Stimulated activated naive CD8-positive, alpha-beta T cell treated with anti-CD3 and anti-CD28 coated beads, Interleukin-15, amount 100 ng/mL, for 72 hours (primary cell): ENCODE measurements at regions not wholly inside any gene's neighbourhood (a gene's known extent, or its start where the extent isn't known, plus 50 kb on each side); places are given as distances from the start of the nearest gene placed in this dataset.

ENCODE experiments used
- ATAC-seq: fragments of 150-1000 bp; cut with Tn5 transposase; 2 replicates; pipeline ENCODE4 v1.10.0; 2021; ENCODE audit warnings: mild to moderate bottlenecking, moderate library complexity
- DNase-seq, 2 donors: peaks; one replicate each; pipeline ENCODE4 v3.0.0; 2021 to 2022
- H3K27ac Mint-ChIP-seq, 2 donors: one replicate each; pipeline ENCODE4 v1.8.0; 2022; ENCODE audit warnings: mild to moderate bottlenecking in 2 of 2, mixed read lengths in 2 of 2, moderate library complexity in 2 of 2
- H3K27me3 Mint-ChIP-seq: one replicate; pipeline ENCODE4 v1.8.0; 2022; ENCODE audit warnings: mixed read lengths
- H3K4me1 Mint-ChIP-seq: one replicate; pipeline ENCODE4 v1.8.0; 2022; ENCODE audit warnings: mild to moderate bottlenecking, mixed read lengths
- H3K4me3 Mint-ChIP-seq, 2 donors: one replicate each; pipeline ENCODE4 v1.8.0; 2022; ENCODE audit warnings: mild to moderate bottlenecking in 2 of 2, mixed read lengths in 2 of 2, moderate library complexity in 1 of 2
- H3K9me3 Mint-ChIP-seq, 2 donors: one replicate each; pipeline ENCODE4 v1.8.0; 2022; ENCODE audit warnings: mixed read lengths in 2 of 2

- no peak for DNase-seq
- ATAC-seq, result no peak
- H3K27ac Mint-ChIP-seq, result no peak overlapping the region
- H3K27me3 Mint-ChIP-seq, result no peaks in the 10 kb centered on the region
- no peaks in the 10 kb centered on the region for H3K4me1 Mint-ChIP-seq
- no peaks in the 10 kb centered on the region for H3K9me3 Mint-ChIP-seq
- no peak overlapping the region for H3K4me3 Mint-ChIP-seq
Measured at GRCh38 chr9:116000748-116001329, 152.8 kb upstream of the PAPPA start.

DNA sequence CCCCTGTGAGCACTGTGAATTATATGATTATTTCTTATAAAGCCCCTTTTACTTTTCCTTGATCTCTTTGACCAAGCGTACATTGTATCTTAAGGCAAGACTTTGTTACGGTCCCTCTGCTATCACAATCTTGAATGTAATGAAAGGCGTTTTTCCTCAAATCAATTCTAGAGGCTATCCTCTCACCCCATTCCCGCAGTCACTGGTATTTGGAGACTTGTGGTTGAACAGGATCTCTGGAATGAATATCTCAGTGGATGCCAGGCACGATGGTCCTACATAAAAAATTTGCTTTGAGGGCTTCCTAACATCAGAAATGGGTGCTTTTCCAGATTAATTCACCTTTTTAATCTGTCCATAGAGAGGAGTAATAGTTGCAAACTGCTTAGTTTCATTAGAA, 151.4 kb upstream of the PAPPA start:
- DNase-seq (no peak), ATAC-seq (no peak)
- Mint-ChIP-seq H3K4me1 (no peaks in the 10 kb centered on the region), H3K4me3 (no peak overlapping the region), H3K27ac (no peak overlapping the region), H3K9me3 (no peaks in the 10 kb centered on the region), H3K27me3 (no peaks in the 10 kb centered on the region)

DNA sequence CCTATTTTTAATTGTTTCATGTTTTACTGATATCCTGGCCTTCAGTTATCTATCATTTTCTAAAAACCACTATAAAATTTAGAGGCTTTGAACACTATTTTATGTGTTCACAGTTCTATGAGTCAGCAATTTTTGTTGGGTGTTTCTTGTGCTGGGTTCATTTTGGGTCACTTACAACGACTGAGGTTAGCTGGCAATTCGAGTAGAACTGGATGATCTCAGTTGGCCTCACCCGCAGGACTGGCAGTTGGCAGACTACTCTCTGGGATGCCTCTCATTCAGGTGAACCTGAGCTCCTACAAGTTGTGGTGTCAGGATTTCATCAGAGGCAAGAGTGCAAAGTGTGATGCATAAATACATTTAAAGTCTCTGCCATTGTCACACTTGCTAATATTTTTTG, 151.0 kb upstream of the PAPPA start:
- peak overlapping the region in 1 of 2 donors; percentile 28 for H3K27ac Mint-ChIP-seq
- DNase-seq, result no peak
- H3K27me3 Mint-ChIP-seq, result no peaks in the 10 kb centered on the region
- no peak for ATAC-seq
- no peak overlapping the region for H3K4me3 Mint-ChIP-seq
- H3K4me1 Mint-ChIP-seq, result no peaks in the 10 kb centered on the region
- H3K9me3 Mint-ChIP-seq, result no peaks in the 10 kb centered on the region

DNA sequence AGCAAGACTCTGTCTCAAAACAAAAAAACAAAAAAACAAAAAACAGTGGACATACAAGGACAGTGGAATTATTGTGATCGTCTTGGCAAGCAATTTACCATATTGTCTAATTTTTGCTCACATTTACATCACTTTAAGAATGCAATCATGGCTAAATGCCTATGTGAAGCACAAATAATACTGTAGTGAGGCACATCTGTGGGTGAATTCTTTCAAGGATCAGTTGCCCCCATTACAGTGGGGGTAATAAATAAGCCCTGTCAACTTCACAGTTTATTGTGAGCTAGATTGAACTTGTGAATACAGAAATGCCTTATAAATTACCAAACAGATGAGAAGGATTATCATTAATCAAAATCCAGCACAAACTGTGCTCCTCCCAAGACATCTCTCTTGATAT, 150.2 kb upstream of the PAPPA start:
- no peaks in the 10 kb centered on the region for H3K4me1 Mint-ChIP-seq
- ATAC-seq (no peak), DNase-seq (no peak)
- H3K9me3 Mint-ChIP-seq, result no peaks in the 10 kb centered on the region
- no peaks in the 10 kb centered on the region for H3K27me3 Mint-ChIP-seq
- no peak overlapping the region for H3K4me3 Mint-ChIP-seq
- H3K27ac Mint-ChIP-seq, result no peak overlapping the region

- H3K9me3 Mint-ChIP-seq, result peaks cover 0 to 5% of the 10 kb centered on the region in 2 donors
- H3K27me3 Mint-ChIP-seq, result no peaks in the 10 kb centered on the region
- H3K27ac Mint-ChIP-seq, result no peak overlapping the region
- H3K4me1 Mint-ChIP-seq, result no peaks in the 10 kb centered on the region
- no peak overlapping the region for H3K4me3 Mint-ChIP-seq
- ATAC-seq (no peak), DNase-seq (no peak)
Measured at GRCh38 chr9:116005205-116005604, 148.4 kb upstream of the PAPPA start.

DNA sequence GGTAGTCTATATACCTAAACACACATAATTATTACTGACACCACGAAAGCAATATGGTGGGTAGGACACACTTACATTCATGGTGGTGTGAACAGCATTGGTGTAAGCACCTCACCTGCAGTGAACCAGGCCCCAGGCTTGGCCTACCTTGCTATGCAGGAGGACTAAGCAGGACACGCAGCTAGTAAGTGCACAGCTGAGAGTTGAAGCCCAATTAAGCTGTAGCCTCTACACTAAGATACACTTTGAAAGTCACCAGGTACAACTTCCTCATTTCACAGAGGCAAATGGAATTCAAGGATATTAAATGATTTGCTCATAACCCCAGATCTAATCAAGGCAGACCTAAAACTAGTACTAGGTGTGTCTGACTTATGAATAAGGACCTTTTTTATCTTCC, 145.8 kb upstream of the PAPPA start:
- no peaks in the 10 kb centered on the region for H3K27me3 Mint-ChIP-seq
- H3K4me1 Mint-ChIP-seq, result no peaks in the 10 kb centered on the region
- no peak overlapping the region for H3K4me3 Mint-ChIP-seq
- no peak overlapping the region for H3K27ac Mint-ChIP-seq
- H3K9me3 Mint-ChIP-seq, result peaks cover 5 to 12% of the 10 kb centered on the region in 2 donors
- no peak for ATAC-seq
- DNase-seq, result no peak

DNA sequence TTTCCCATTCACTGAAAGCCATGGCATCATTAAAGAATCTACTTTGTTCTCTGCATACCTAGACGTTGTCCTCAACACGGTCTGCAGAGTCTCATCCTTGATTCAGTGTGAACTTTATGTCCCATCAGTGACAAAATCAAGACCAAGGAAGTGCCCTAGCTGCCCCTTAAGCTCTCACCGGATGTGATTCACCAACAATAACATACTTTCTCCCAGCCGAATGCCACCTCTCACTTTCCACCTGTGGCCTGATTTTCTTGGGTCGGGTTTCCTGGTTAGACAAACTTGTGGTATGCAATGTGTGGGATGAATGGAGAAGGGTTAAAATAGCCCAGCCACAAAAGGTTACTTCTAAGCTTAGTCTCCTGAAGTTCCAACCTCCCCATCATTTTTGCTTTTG, 145.3 kb upstream of the PAPPA start:
- peaks cover 5 to 15% of the 10 kb centered on the region in 2 donors for H3K9me3 Mint-ChIP-seq
- H3K27ac Mint-ChIP-seq, result no peak overlapping the region
- no peak for DNase-seq
- no peaks in the 10 kb centered on the region for H3K27me3 Mint-ChIP-seq
- H3K4me1 Mint-ChIP-seq, result no peaks in the 10 kb centered on the region
- no peak overlapping the region for H3K4me3 Mint-ChIP-seq
- no peak for ATAC-seq

- ATAC-seq (no peak), DNase-seq (no peak)
- Mint-ChIP-seq H3K27me3 (no peaks in the 10 kb centered on the region), H3K4me3 (no peak overlapping the region), H3K27ac (no peak overlapping the region), H3K9me3 (peaks cover 5 to 17% of the 10 kb centered on the region in 2 donors), H3K4me1 (no peaks in the 10 kb centered on the region)
Measured at GRCh38 chr9:116009420-116009819, 144.2 kb upstream of the PAPPA start.

GRCh38 chr9:116015855-116016254, 137.7 kb upstream of the PAPPA start:
- Mint-ChIP-seq H3K4me3 (no peak overlapping the region), H3K9me3 (peaks cover 7 to 29% of the 10 kb centered on the region in 2 donors), H3K4me1 (no peaks in the 10 kb centered on the region), H3K27ac (no peak overlapping the region), H3K27me3 (no peaks in the 10 kb centered on the region)
- ATAC-seq (no peak), DNase-seq (no peak)

DNA sequence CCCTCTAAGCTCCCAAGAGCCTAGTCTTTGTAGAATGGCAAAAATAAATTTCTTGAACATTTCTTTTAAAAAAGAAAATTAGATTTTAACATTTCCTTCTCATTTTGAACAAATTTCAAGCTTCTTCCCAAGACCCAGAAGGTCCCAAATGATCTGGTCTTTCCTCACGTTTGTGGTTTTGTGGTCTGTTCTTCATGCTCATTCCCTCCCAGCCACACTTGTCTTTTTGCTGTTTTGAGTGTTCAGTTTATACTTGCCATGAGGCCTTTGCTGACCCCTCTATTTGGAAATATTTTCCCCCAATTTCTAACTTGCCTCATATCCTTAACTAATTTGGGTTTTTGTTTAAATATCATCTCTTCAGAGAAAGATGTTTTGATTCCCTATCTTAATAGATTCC, 133.4 kb upstream of the PAPPA start:
- ATAC-seq (no peak), DNase-seq (no peak)
- Mint-ChIP-seq H3K27me3 (no peaks in the 10 kb centered on the region), H3K4me1 (no peaks in the 10 kb centered on the region), H3K9me3 (peaks cover 8 to 11% of the 10 kb centered on the region in 2 donors), H3K4me3 (no peak overlapping the region), H3K27ac (no peak overlapping the region)

DNA sequence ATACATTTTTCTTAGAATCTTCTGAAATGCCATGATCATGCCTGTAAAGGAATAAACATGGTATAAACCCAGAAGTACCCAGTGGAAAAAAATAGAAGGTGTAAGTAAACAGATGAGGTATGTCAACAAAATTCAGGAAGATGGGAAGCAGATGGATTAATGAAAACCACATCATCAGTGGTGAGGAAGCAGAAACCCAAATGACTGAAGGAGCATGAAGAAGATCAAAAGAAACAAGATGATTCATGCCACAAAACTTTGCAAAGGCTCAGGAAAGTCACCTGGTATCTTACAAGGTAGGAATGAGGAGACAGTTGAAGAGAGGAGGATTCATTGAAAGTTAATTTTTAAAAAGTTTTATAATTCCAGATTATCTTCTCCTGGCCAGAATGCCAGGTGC, 132.8 kb upstream of the PAPPA start:
- peaks cover 8 to 11% of the 10 kb centered on the region in 2 donors for H3K9me3 Mint-ChIP-seq
- H3K4me1 Mint-ChIP-seq, result no peaks in the 10 kb centered on the region
- no peaks in the 10 kb centered on the region for H3K27me3 Mint-ChIP-seq
- DNase-seq (no peak), ATAC-seq (no peak)
- H3K27ac Mint-ChIP-seq, result no peak overlapping the region
- H3K4me3 Mint-ChIP-seq, result no peak overlapping the region

GRCh38 chr9:116027096-116027495, 126.5 kb upstream of the PAPPA start:
- peaks cover 8 to 14% of the 10 kb centered on the region in 2 donors for H3K9me3 Mint-ChIP-seq
- H3K4me1 Mint-ChIP-seq, result no peaks in the 10 kb centered on the region
- H3K4me3 Mint-ChIP-seq, result no peak overlapping the region
- no peaks in the 10 kb centered on the region for H3K27me3 Mint-ChIP-seq
- DNase-seq (no peak), ATAC-seq (no peak)
- H3K27ac Mint-ChIP-seq, result no peak overlapping the region

- Mint-ChIP-seq H3K27me3 (no peaks in the 10 kb centered on the region), H3K27ac (no peak overlapping the region), H3K4me3 (no peak overlapping the region), H3K9me3 (peaks cover 8 to 14% of the 10 kb centered on the region in 2 donors), H3K4me1 (no peaks in the 10 kb centered on the region)
- DNase-seq (no peak), ATAC-seq (no peak)
Measured at GRCh38 chr9:116027511-116027910, 126.1 kb upstream of the PAPPA start.

DNA sequence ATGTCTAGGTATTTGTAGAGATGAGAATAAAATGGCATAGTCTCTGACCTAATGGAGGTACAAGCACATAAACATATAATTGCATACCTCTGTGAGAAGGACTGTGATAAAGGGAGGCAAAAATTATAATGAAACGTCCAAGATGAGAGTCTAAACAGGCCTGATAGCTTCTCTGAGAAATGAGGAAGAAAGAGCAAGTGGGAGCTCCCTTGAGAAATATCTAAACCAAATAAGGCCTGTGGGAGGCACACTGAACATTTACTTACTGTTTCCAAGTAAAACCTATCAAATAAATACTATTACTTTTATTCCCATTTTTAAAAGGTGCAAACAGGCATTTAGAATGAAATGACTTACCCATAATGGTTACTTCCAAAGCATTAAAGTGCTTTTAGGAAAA, 125.6 kb upstream of the PAPPA start:
- H3K27me3 Mint-ChIP-seq, result no peaks in the 10 kb centered on the region

DNA sequence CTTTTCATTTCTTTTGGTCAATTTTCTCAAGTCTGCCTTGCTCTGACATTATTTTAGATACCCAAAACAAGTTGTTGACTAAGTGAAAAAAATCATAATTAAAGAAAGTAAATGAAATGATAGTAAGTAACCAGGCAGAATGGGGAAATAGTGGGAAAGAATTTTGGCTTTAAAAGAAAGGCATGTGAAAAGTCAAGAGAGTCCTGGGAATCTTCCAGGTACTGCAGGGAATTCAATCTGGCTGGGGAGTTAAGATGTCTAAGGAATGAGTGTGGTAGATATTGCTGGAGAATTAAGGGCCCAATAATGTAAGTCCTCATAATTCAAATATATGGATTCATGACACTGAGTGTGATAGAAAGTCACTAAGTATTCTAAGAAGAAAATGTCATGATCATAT, 123.1 kb upstream of the PAPPA start:
- no peaks in the 10 kb centered on the region for H3K4me1 Mint-ChIP-seq
- H3K27ac Mint-ChIP-seq, result no peak overlapping the region
- no peak for DNase-seq
- peaks cover 14 to 21% of the 10 kb centered on the region in 2 donors for H3K9me3 Mint-ChIP-seq
- no peaks in the 10 kb centered on the region for H3K27me3 Mint-ChIP-seq
- no peak for ATAC-seq
- no peak overlapping the region for H3K4me3 Mint-ChIP-seq

More for the DNA sequence above, 125.6 kb upstream of the PAPPA start:
- peaks cover 8 to 14% of the 10 kb centered on the region in 2 donors for H3K9me3 Mint-ChIP-seq
- H3K4me3 Mint-ChIP-seq, result no peak overlapping the region
- DNase-seq, result no peak
- no peak overlapping the region for H3K27ac Mint-ChIP-seq
- H3K4me1 Mint-ChIP-seq, result no peaks in the 10 kb centered on the region
- ATAC-seq, result no peak

DNA sequence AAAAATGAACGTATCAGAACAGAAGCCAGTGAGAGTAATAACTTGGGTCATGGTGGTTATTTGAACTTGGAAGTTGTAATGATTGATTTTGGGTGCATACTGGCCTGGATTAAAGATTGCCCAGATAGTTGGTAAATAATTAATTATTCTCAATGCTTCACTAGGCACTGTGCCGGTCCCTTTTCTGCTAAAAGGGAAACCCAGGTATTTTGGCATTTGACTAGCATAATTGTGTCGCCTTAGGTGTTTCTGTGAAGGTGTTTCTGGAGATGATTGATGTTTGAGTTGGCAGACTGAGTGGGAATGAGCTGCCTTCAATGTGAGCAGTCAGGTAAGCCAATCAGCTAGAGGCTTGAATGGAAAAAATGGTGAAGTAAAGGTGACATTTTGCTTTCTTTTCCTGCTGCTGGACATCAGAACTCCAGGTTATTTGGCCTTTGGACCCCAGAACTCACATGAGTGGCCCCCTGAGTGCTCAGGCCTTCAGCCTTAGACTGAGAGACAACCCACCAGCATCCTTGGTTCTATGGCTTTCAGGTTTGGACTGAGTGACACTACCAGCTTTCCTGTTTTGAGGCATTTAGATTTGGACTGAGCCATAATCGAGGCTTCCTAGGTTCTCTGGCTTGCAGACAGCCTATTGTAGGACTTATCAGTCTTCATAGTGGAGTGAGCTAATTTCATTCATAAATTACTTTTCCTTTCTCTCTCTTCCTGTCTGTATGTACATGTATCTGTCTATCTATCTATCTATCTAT, 120.7 kb upstream of the PAPPA start:
- Mint-ChIP-seq H3K27me3 (no peaks in the 10 kb centered on the region), H3K4me1 (no peaks in the 10 kb centered on the region), H3K27ac (no peak overlapping the region), H3K9me3 (peaks cover 14 to 16% of the 10 kb centered on the region in 2 donors), H3K4me3 (no peak overlapping the region)
- ATAC-seq (no peak), DNase-seq (no peak)

- H3K9me3 Mint-ChIP-seq, result peaks cover 1 to 7% of the 10 kb centered on the region in 2 donors
- no peak overlapping the region for H3K27ac Mint-ChIP-seq
- DNase-seq (no peak), ATAC-seq (no peak)
- H3K4me3 Mint-ChIP-seq, result no peak overlapping the region
- no peaks in the 10 kb centered on the region for H3K27me3 Mint-ChIP-seq
- no peaks in the 10 kb centered on the region for H3K4me1 Mint-ChIP-seq
Measured at GRCh38 chr9:116039312-116039711, 114.3 kb upstream of the PAPPA start.
